Myocyte (in vitro differentiated cells): ENCODE measurements at regions not wholly inside any gene's neighbourhood (a gene's known extent, or its start where the extent isn't known, plus 50 kb on each side); places are given as distances from the start of the nearest gene placed in this dataset.

Source experiments
- DNase-seq: peaks from one replicate; pipeline ENCODE4 v3.0.0-alpha.2; 2012; ENCODE audit warnings: low read depth

DNA sequence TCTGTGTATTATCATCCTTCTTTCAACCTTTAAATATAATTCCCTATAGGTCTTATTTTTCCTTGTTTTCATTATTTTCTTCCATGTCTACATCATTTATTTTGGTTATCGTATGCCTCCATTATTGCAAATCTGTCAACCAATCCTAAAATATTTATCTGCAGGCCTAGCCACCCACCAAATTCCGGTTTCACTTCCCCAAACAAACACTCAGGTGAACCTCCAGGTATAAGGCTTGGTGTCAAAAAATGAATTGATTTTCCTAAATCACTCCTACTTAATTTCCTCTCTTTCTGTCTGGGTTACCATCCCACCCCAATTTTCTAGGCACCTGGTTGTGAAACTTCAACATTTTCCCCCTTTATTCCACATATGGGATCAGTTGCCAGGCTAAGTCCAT, 111.9 kb upstream of the LINC00305 start:
- DNase-seq: no peak

DNA sequence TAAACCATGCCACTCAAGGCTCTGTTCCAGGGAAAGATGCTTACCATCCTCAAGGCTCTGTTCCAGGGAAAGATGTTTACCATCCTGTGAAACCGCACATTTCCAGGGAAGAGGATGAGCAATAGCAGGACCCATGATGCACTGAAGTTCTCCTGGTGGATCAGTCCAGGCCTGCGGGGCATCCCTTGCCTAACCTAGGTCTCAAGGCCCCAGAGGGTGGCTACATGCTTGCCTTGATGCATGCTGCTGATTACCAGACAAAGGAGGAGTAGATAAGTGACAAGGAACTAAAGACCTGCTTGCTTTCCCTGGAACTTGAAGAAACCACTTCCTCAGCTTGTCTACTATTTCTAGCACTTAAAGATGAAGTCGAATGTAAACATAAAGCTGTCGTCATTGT, 111.0 kb upstream of the LINC00305 start:
- no peak for DNase-seq

GRCh38 chr18:64258111-64258650, 109.3 kb upstream of the LINC00305 start:
- DNase-seq: no peak

DNA sequence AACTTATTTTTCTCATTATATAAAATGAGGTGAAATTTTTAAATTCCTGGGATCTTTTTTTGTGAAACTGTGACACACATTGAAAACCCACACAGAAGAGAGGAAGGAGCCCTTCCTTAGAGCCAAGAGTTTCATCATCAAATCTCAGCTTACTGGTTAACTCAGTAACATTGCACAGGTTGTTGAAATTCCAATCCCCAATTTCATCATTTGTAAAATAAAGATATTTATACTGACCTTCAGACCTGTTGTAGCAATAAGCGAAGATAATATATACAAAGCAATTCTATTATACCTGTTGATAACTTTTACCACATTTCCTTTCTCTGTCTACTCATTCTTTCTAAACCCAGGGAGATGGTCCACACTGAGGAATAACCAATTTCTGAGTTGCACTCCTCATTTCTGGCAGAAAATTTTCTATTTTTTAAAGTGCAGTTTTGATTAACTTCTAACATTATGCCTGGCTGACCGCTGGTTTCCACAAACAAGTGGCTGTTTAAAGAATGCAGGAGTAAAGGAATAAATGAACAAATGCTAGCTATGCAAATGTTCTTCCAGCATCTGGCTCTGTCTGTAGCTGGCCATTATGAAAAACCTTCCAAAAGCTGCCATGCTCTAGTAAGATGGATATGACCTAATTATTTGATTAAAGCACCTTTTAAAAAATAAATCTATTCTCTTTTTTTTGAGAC, 105.7 kb upstream of the LINC00305 start:
- DNase-seq: no peak

- no peak for DNase-seq
Measured at GRCh38 chr18:64253873-64254272, 105.0 kb upstream of the LINC00305 start.

DNA sequence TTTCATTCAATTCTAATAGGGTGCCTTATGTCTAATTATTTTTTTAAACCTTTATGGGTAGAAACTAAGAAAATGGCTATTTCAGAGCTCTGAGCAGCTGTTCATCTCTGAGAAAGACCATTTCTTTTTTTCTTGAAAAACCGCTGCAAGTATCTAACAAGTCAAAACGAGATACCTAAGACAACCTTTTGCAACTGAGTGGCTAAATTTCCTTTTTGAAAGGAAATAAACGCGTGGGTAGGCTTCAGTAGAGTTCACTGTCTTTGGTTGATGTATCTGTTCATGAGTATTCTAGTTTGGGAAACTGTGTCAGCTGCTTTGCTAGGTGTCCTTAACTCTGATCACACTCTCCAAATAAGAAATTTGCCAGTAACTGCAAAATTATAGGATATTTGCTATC, 104.3 kb upstream of the LINC00305 start:
- DNase-seq: no peak

DNA sequence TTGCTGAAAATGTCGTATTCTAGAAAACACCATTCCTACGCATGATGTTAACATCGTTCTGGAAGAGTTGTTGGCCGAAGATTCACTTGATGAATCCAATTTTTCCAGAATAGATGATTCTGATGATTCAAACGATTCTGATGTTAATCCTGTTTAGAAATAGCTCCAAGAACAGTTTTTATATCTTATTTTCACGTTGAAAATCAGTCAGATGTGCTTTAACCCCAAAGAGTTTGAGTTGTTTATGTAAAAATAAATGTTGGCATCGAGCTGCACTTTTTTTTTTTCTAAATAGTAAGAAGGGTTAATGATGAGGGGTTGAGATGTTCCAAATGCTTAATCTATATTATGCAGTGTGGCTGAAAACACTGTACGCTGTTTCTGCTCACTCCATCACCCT, 99.9 kb upstream of the LINC00305 start:
- no peak for DNase-seq

DNA sequence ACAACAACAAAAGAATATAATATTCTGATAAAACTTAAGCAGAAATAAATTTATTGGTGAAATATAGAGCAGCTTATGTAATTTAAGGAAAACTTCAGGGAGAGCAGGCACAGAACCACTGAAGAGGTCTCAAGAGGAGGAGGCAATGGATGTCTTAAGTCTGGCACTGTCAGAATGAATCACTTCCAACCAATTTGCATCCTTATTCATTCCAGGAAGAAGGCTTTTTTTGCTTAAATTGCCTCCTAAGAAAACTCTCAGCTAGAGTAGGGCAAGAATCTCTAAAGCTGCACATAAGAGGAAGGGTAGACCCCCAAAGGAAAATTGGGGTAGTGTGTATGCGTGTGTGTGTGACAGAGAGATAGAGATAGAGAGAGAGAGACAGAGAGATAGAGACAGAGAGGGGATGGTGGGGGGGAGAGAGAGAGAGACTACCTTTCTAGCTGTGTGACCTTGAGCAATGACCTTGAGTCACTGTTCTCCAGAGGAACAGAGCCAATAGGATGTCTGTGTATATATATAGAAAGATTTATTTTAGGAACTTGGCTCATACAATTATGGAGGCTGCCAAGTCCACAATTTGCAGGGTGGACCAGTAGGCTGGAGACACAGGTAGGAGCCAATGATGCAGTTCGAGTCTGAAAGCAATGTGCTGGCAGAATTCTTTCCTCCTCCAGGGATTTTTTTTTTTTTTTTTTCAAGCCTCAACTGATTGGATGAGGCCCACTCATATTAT, 96.4 kb upstream of the LINC00305 start:
- DNase-seq: no peak

DNA sequence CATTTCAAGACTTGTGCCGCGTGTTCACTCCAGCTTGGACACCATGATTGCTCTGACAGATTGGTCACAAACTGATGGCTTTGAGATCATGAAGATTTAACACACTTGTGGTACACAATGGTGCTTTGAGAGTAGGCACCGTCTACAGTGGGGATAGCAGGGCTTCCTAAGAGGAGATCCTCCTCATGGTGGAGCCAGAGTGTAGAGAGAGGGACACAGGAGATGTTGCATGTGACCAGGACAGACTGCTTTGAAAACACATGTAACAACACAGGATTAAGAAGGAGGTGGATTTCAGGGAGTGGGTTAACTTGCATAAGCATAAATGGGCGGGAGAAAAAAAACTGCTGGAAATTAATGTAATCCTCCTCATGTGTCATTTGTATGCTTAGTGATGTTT, 95.7 kb upstream of the LINC00305 start:
- no peak for DNase-seq

DNA sequence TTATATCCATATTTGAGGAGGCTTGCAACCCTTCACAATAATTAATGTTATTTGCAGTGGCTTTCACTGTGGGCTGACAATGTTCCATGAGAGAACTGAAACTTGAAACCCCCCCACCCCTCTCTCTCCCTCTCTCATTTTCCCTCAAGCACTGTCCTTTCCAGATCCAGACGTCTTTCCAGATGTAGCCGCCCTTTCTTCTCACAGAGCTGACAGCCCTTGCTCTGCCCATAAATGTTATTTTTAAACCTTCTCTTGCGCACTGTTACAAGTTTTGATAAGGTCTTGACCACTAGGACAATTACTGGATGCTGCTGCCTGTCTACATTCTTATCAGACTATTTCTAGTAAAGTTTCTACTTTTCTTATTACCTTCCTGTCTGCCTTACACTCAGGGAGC, 91.4 kb upstream of the LINC00305 start:
- DNase-seq: no peak

GRCh38 chr18:64238076-64238475, 89.2 kb upstream of the LINC00305 start:
- DNase-seq: no peak

- no peak for DNase-seq
Measured at GRCh38 chr18:64234321-64234720, 85.4 kb upstream of the LINC00305 start.

DNA sequence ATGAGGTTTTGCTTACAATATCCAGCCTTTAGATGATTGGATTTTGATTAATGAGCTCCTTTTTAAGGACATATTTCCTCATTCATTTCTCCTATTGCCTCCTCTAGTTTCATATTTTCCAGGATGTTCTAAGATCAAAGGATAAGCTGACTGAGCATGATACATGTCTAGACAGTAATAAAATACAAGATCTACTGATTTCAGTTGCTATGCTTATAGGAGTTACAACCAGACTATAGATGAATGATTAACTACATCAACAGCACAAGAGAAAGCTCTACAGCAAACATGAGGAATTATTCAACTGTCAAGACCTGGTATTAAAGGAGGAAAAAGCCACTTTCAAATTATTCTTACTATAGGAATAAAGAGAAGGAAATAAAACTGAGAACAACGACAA, 85.0 kb upstream of the LINC00305 start:
- DNase-seq: no peak

DNA sequence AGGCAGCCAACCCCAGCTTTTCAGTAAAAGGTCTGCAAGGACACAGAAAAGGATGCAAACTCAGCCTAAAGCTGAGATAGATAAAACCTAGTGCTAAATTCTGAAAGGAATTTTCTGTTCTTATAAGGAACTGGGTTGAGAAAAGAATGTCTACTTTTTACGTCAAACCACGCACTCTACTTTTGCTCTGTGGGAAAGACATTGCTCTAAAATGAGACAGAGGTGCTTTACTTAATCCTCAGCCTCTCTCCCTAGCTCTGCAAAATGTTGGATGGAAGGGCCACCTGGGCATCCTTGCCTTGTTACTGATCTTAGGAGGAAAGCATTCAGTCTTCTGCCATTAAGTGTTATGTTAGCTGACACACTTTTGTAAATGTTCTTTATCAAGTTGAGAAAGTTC, 72.1 kb upstream of the LINC00305 start:
- no peak for DNase-seq

GRCh38 chr18:64219517-64219916, 70.6 kb upstream of the LINC00305 start:
- DNase-seq: no peak

GRCh38 chr18:64210401-64210949, 61.6 kb upstream of the LINC00305 start:
- no peak for DNase-seq

- no peak for DNase-seq
Measured at GRCh38 chr18:64208516-64208915, 59.6 kb upstream of the LINC00305 start.

- DNase-seq: no peak
Measured at GRCh38 chr18:64207820-64208219, 58.9 kb upstream of the LINC00305 start.

GRCh38 chr18:64203295-64203694, 54.4 kb upstream of the LINC00305 start:
- no peak for DNase-seq

DNA sequence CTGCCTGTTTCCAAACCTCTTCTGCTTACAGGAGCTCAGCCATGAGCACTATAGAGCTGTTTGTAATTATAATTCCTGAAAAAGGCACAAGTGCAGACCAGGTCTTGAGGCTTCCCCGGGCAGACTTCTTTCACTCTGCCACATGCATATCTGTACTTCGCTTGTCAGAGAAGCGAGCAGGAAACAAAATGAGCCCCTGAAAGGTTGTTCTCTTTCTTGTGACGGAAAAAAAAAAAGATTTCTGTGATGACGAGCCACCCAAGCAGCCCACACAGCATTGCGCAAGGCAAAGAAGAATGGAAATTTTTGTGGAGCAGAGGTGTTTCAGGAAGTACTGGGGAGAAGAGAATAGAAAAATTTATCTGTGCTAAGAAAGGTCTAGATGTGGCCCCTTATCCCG, 54.0 kb upstream of the LINC00305 start:
- no peak for DNase-seq

DNA sequence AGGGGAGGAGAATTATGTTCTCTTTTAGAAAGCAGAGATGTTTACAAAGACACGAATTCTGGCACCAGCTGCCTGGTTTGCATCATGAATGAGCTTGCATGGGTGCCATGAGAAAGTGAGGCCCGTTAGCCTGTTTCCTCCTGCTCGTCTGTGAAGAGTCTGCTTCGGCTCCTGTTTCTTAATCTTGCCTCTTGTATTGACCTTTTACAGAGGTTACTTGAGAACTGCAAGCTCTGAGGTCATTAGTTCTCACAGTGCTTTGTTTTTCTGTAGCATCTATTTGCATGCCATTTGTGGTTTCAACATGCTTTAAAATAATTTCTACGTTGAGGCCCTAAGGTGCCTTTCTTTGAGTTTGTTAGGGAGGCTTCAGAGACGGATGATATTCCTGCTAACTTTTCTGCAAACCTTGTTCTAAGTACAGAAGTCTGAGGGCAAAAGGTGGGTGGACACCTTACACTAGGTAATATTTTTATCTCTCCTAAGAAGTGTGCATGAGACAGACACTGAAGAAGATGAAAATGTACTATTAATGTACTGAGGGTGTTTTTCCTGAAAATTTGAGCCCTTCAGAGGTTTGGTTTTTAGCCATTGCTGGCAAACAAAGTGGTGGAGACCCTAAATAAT, 53.4 kb upstream of the LINC00305 start:
- DNase-seq: no peak

DNA sequence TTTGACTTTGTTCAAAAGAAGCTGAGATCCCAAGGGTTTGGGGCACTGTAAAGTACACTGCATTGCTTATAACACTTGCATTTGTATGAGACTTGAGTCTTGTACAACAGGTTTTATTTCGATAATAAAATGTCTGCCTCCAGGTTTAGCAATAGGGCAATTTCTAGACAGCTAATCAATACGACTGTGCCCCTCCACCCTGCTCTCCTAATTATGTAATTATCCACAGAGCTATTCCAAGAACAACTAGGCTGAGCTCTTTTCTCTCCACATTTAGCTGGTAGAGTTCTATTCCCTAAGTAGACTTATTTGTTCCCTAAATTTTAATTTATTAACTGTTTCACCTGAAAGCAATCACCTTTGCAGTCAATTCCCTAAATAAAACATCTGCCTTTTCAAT, 52.9 kb upstream of the LINC00305 start:
- no peak for DNase-seq
